Heart left ventricle (tissue), 16 donors: ENCODE measurements at regions not wholly inside any gene's neighbourhood (a gene's known extent, or its start where the extent isn't known, plus 50 kb on each side); places are given as distances from the start of the nearest gene placed in this dataset.
"Not testable (repeated sequence)": the region's sequence is repeated elsewhere in the genome, so short reads cannot be mapped to it uniquely, and the experiment has no call there.

Experiments used
- ATAC-seq, 4 donors: fragments of 200-7000 bp; cut with Tn5 transposase; one replicate each; pipeline ENCODE4 v1.9.1; 2020 to 2022; ENCODE audit warnings: moderate library complexity in 4 of 4, mild to moderate bottlenecking in 3 of 4, moderate number of reproducible peaks in 1 of 4
- DNase-seq, 5 donors: peaks; one replicate each; pipeline ENCODE4 v3.0.0-alpha.2; 2020
- H3K27ac ChIP-seq, 12 donors: fragments of 200-600 bp; sonication (generic) in 4 of 12; one replicate each; pipeline versions ENCODE4 v1.5.0 to v1.8.0; 2016 to 2022; ENCODE audit warnings: mild to moderate bottlenecking in 2 of 12
- H3K27me3 ChIP-seq, 9 donors: fragments of 200-600 bp; sonication (generic) in 2 of 9; one replicate each; pipeline versions ENCODE4 v1.5.1 to v1.8.0; 2016 to 2022; ENCODE audit warnings: mild to moderate bottlenecking in 3 of 9
- H3K36me3 ChIP-seq, 9 donors: fragments of 200-600 bp; sonication (generic) in 2 of 9; one replicate each; pipeline versions ENCODE4 v1.5.0 to v1.8.0; 2018 to 2022; ENCODE audit warnings: mild to moderate bottlenecking in 2 of 9
- H3K4me1 ChIP-seq, 12 donors: fragments of 200-600 bp; sonication (generic) in 4 of 12; one replicate each; pipeline versions ENCODE4 v1.5.0 to v1.8.0; 2016 to 2022; ENCODE audit warnings: mild to moderate bottlenecking in 3 of 12
- H3K4me3 ChIP-seq, 12 donors: fragments of 200-600 bp; sonication (generic) in 4 of 12; one replicate each; pipeline versions ENCODE4 v1.5.0 to v1.8.0; 2017 to 2022; ENCODE audit warnings: mild to moderate bottlenecking in 9 of 12, moderate library complexity in 4 of 12
- H3K9me3 ChIP-seq, 12 donors: fragments of 200-600 bp; sonication (generic) in 4 of 12; one replicate each; pipeline versions ENCODE4 v1.5.0 to v1.8.0; 2016 to 2022; ENCODE audit warnings: mild to moderate bottlenecking in 1 of 12
- CTCF ChIP-seq, 12 donors: fragments of 200-600 bp; sonication (generic) in 4 of 12; IDR thresholded peaks; one replicate each; pipeline versions ENCODE4 v1.5.0 to v1.8.0; 2018 to 2022; ENCODE audit warnings: antibody characterized with exemption in 12 of 12, mild to moderate bottlenecking in 5 of 12
- POLR2A ChIP-seq, 2 donors: fragments of 450-650 bp; IDR thresholded peaks; one replicate each; pipeline ENCODE4 v1.6.1; 2017; ENCODE audit warnings: antibody characterized with exemption in 2 of 2, mild to moderate bottlenecking in 2 of 2, moderate library complexity in 2 of 2
- WGBS, 4 donors: extraction: QIAGEN DNeasy Blood & Tissue Kit in 2 of 4; methylation state at CpG; one replicate each; pipeline versions ENCODE4 v1.1.5 to v1.1.7; 2013 to 2018; 5-methylcytosine and 5-hydroxymethylcytosine counted together
- intact Hi-C, 10 donors: fragments of 100-400 bp; cut with DNase I; formaldehyde crosslinking; loops; one replicate each; pipeline versions ENCODE4 v1.11.1 to v1.14.2; 2022
- donor health status: ischemic (EF 13 %, LVEDD 7.1; RV severe dilation, severe dysfunction).
- donor health status: healthy with polysubstance abuse.
- donor health status: DM: no; HTN: yes; CAD: no.
- donor health status: DM: no; HTN: no; CAD: no.
- donor health status: ischemic (EF 25% LVEDD 6.9; RV normal size, moderate dysfunction).
- donor health status: ischemic (EF 25% LVEDD 5.7; RV mildly dilated, moderate dysfunction).
- donor health status: healthy.
- donor health status: DM: yes; HTN: yes; CAD: no.
- donor health status: ischemic (EF 35%, LVEDD 5.7; RV mildly dilated, moderate dysfunction).
- donor health status: nonischemic (EF 11% LVEDD 7.7; RV severe dilation, severe dysfunction).
- donor health status: DM: yes; HTN: yes; CAD: no.
- donor health status: PGD.
- donor health status: ischemic (EF 29% LVEDD 5.4; RV normal size, mild dysfunction).
- donor health status: nonischemic (EF 23%, LVEDD 6.1; RV moderate dilation, normal function).

- Histone ChIP-seq H3K36me3 (no peaks in the 10 kb centered on the region), H3K27ac (peak overlapping the region; percentile 45 to 99 (median 68)), H3K4me1 (peaks cover 0 to 65% (median 19%) of the 10 kb centered on the region in 12 donors), H3K4me3 (peak overlapping the region in 1 of 12 donors; percentile 12), H3K9me3 (peaks cover 0 to 3% (median 0%) of the 10 kb centered on the region in 12 donors), H3K27me3 (no peaks in the 10 kb centered on the region)
- DNase-seq (no peak), ATAC-seq (no peak)
- no peak for TF ChIP-seq POLR2A (IDR thresholded peaks at IDR 0.05)
- no peak for TF ChIP-seq CTCF (IDR thresholded peaks at IDR 0.05)
- 93 to 99% (median 98%) methylated on average over 6 of the region's 6 CpGs for WGBS, 4 donors
- intact Hi-C loops: no loop called here
These were observed 174.0 kb downstream of the TOMM20 start for GRCh38 chr1:234954613-234955012.

- DNase-seq (no peak), ATAC-seq (no peak)
- intact Hi-C loops: no loop called here
- Histone ChIP-seq H3K36me3 (no peaks in the 10 kb centered on the region), H3K27me3 (no peaks in the 10 kb centered on the region), H3K9me3 (peaks cover 0 to 8% (median 0%) of the 10 kb centered on the region in 12 donors), H3K4me1 (peaks cover 0 to 57% (median 19%) of the 10 kb centered on the region in 12 donors), H3K4me3 (no peak overlapping the region), H3K27ac (peak overlapping the region in 6 of 12 donors; percentile 1 to 99 (median 72))
- 87 to 94% (median 92%) methylated on average over 13 of the region's 13 CpGs for WGBS, 4 donors
- TF ChIP-seq POLR2A (IDR thresholded peaks at IDR 0.05): no peak
- TF ChIP-seq CTCF (IDR thresholded peaks at IDR 0.05): no peak
These were observed 174.8 kb downstream of the TOMM20 start for GRCh38 chr1:234953655-234954405.

DNA sequence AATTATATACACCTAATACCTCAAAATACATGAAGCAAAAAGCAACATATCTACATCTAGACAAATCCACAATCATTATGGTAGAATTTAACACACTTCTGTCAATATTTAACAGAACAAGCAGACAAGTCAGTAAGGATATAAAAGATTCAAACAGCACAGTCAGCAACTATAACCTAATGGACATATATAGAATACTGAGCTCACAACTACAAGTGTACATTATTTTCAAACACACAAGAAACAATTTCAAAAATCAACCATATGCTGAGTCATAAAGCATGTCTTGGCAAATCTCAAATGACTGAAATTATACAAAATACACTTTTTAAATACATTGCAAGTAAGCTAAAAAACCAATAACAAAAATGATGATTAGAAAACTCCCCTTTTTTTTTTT, 178.0 kb downstream of the TOMM20 start:
- H3K36me3 ChIP-seq: no peaks in the 10 kb centered on the region
- no peak for ATAC-seq

GRCh38 chr1:234949528-234949927, 179.1 kb downstream of the TOMM20 start:
- H3K9me3 ChIP-seq, H3K27ac ChIP-seq, H3K36me3 ChIP-seq, DNase-seq, intact Hi-C loops, H3K4me3 ChIP-seq, ATAC-seq, H3K27me3 ChIP-seq: not testable (repeated sequence)
- H3K4me1 ChIP-seq: peaks cover 0 to 25% (median 5%) of the 10 kb centered on the region in 12 donors
- WGBS, 4 donors: 83 to 98% (median 96%) methylated on average over 6 of the region's 6 CpGs

More for the DNA sequence above, 178.0 kb downstream of the TOMM20 start:
- Histone ChIP-seq H3K9me3 (peaks cover 0 to 8% (median 0%) of the 10 kb centered on the region in 12 donors), H3K27ac (no peak overlapping the region), H3K4me3 (no peak overlapping the region), H3K4me1 (peaks cover 0 to 25% (median 5%) of the 10 kb centered on the region in 12 donors), H3K27me3 (no peaks in the 10 kb centered on the region)
- intact Hi-C loops: no loop called here
- TF ChIP-seq POLR2A (IDR thresholded peaks at IDR 0.05): no peak
- no peak for DNase-seq

DNA sequence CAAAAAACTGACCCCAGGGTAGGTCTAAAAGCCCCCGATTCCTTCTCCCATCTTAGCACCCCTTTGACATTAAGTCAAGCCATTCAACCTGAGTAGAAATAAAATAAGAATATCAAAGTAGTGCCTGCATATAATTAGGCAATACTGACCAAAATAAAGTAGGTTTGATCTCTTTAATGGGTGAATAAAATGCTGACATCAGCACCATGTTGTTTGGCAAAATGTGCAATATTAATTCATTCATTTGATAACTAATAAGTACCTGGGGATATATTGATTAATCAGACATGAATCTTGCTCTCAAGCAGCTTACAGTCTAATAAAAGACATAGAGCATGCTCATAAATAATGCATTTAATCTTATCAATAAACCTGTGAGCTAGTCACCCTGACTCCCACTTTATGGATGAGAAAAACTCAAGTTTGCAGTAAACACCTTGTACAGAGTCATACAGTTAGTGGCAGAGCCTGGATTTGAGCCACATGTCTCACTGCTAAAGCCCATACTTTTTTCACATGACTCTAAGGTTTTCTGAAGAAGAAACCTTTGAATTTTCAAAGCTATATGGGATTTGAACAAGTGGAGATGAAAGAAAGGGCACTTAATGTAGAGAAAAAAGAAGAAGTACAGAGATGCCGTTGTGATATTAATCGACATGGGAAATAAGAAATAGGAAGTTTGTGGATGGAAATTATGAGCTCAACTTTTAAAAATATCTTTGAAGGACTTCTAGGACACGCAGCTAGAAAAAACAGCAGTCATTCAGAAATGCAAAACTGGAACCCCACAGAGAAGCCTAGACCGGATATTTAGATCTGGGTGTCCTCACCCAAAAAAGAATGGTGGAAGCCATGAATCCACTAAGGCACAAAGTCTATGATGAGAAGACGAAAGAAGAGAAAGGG, 183.9 kb downstream of the TOMM20 start:
- no peaks in the 10 kb centered on the region for H3K36me3 ChIP-seq
- no peak overlapping the region for H3K4me3 ChIP-seq
- intact Hi-C loops: no loop called here
- DNase-seq (no peak), ATAC-seq (peak in 2 of 4 donors; percentile 36 to 39)
- TF ChIP-seq CTCF (IDR thresholded peaks at IDR 0.05) (no peak), POLR2A (IDR thresholded peaks at IDR 0.05) (no peak)
- 47 to 52% (median 49%) methylated on average over 6 of the region's 6 CpGs for WGBS, 4 donors
- no peaks in the 10 kb centered on the region for H3K27me3 ChIP-seq
- peaks cover 0 to 6% (median 0%) of the 10 kb centered on the region in 12 donors for H3K9me3 ChIP-seq
- H3K4me1 ChIP-seq: peaks cover 0 to 30% (median 7%) of the 10 kb centered on the region in 12 donors
- peak overlapping the region in 8 of 12 donors; percentile 2 to 82 (median 46) for H3K27ac ChIP-seq
